ENCODE measurements at regions not wholly inside any gene's neighbourhood (a gene's known extent, or its start where the extent isn't known, plus 50 kb on each side); places are given as distances from the start of the nearest gene placed in this dataset.

DNA sequence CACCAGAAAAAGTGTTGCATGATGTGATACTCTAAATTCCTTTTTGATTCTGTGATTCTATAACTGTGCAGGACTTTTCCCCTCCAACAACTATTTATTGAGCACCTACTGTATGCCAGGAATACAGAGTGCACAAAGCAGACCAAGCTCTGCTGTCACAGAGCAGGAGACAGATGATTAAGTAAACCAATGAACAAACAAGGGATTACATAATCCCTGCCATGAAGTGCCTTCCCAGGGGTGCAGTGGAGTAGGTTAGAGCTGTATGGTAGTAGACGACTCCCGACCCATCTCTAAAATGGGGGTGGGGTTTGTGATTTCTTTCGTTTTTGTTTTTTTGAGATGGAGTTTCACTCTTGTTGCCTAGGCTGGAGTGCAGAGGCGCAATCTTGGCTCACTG, 213.9 kb downstream of the TBX5 start:
- Mint-ChIP-seq H3K36me3 (ENCODE audit: low read depth) (no peaks in the 10 kb centered on the region), H3K4me3 (no peak overlapping the region), H3K9me3 (peaks cover 4% of the 10 kb centered on the region), H3K27ac (no peak overlapping the region), H3K27me3 (ENCODE audit: low read depth, poor library complexity) (peaks cover 84% of the 10 kb centered on the region), H3K4me1 (no peaks in the 10 kb centered on the region)
- TF ChIP-seq CTCF (IDR thresholded peaks at IDR 0.05) = no peak
- DNase-seq = no peak

DNA sequence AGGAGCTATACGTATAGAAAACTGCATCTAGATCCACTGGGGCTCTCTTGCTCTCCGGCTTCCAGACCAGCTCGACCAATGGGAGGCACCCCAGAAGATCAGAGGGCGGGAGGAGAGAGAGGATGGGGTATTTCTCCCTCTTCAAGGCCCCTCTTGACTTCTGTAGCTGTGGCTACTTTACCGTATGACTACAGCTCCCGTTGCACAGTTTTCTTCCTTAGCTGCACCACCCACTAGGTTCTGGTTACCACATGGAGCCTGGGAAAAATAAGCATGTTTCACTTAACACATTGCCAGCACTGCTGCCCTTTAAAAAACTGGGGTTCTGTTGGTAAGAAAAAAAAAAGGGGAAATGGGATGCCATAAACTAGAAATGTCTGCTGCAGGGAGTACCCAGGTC, 214.4 kb downstream of the TBX5 start:
- no peak for TF ChIP-seq CTCF (IDR thresholded peaks at IDR 0.05)
- no peak for DNase-seq
- no peak overlapping the region for H3K4me3 Mint-ChIP-seq
- H3K4me1 Mint-ChIP-seq = no peaks in the 10 kb centered on the region
- H3K27me3 Mint-ChIP-seq (ENCODE audit: low read depth, poor library complexity) = peaks cover 84% of the 10 kb centered on the region
- peaks cover 4% of the 10 kb centered on the region for H3K9me3 Mint-ChIP-seq
- H3K27ac Mint-ChIP-seq = no peak overlapping the region
- H3K36me3 Mint-ChIP-seq (ENCODE audit: low read depth) = no peaks in the 10 kb centered on the region

DNA sequence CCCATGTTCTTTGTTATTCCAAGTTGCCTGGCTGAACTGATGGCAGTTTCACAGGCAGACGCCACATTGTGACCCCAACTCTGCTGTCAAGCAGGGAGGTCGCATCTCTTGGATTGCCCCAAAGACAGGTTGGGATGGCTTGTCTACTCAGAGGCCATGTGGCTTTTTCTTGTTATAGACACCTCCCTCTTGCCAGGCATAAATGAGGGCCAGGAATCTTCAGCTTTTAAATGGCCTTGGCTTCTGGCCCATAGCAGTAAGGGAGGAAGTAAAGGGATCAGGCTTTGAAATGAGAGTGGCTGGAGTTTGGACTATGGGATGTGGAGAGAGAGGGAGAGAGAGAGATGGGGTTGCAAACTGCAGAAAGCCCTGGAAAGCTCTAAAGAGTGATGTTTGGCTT, 215.0 kb downstream of the TBX5 start:
- no peak for TF ChIP-seq CTCF (IDR thresholded peaks at IDR 0.05)
- peaks cover 4% of the 10 kb centered on the region for H3K9me3 Mint-ChIP-seq
- H3K36me3 Mint-ChIP-seq (ENCODE audit: low read depth) = no peaks in the 10 kb centered on the region
- H3K27me3 Mint-ChIP-seq (ENCODE audit: low read depth, poor library complexity) = peaks cover 84% of the 10 kb centered on the region
- no peak overlapping the region for H3K4me3 Mint-ChIP-seq
- H3K4me1 Mint-ChIP-seq = no peaks in the 10 kb centered on the region
- no peak overlapping the region for H3K27ac Mint-ChIP-seq
- DNase-seq = no peak

DNA sequence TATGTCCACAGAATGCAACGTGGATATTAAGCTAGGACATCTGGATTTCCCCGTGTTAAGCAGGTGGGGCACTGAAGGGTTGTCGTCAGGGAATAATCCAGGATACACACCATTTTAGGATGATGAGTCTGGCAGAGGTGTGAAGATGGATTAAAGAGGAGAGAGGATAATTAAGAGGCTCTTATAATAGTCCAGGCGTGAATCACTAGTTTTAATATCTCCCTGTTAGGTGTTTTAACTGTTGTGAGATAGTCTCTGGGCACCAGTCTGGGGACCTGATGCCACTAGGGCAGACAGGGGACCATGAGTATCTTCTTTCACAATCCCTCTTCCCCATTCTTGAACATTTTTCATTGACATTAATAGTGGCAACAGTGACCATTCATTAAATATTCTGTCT, 216.7 kb downstream of the TBX5 start:
- H3K36me3 Mint-ChIP-seq (ENCODE audit: low read depth) = no peaks in the 10 kb centered on the region
- peaks cover 4% of the 10 kb centered on the region for H3K9me3 Mint-ChIP-seq
- TF ChIP-seq CTCF (IDR thresholded peaks at IDR 0.05) = no peak
- H3K27ac Mint-ChIP-seq = no peak overlapping the region
- DNase-seq = no peak
- H3K4me1 Mint-ChIP-seq = no peaks in the 10 kb centered on the region
- peaks cover 82% of the 10 kb centered on the region for H3K27me3 Mint-ChIP-seq (ENCODE audit: low read depth, poor library complexity)
- H3K4me3 Mint-ChIP-seq = no peak overlapping the region

GRCh38 chr12:114186241-114187002, 219.5 kb downstream of the TBX5 start:
- H3K27ac Mint-ChIP-seq = no peak overlapping the region
- no peak for TF ChIP-seq CTCF (IDR thresholded peaks at IDR 0.05)
- no peaks in the 10 kb centered on the region for H3K36me3 Mint-ChIP-seq (ENCODE audit: low read depth)
- no peaks in the 10 kb centered on the region for H3K4me1 Mint-ChIP-seq
- H3K9me3 Mint-ChIP-seq = peaks cover 4% of the 10 kb centered on the region
- DNase-seq = no peak
- no peak overlapping the region for H3K4me3 Mint-ChIP-seq
- H3K27me3 Mint-ChIP-seq (ENCODE audit: low read depth, poor library complexity) = peaks cover 79% of the 10 kb centered on the region

GRCh38 chr12:114185036-114185435, 218.9 kb upstream of the RBM19 start:
- no peak for DNase-seq
- peaks cover 83% of the 10 kb centered on the region for H3K27me3 Mint-ChIP-seq (ENCODE audit: low read depth, poor library complexity)
- H3K9me3 Mint-ChIP-seq = peaks cover 3% of the 10 kb centered on the region
- H3K27ac Mint-ChIP-seq = no peak overlapping the region
- no peak for TF ChIP-seq CTCF (IDR thresholded peaks at IDR 0.05)
- no peaks in the 10 kb centered on the region for H3K4me1 Mint-ChIP-seq
- H3K4me3 Mint-ChIP-seq = no peak overlapping the region
- H3K36me3 Mint-ChIP-seq (ENCODE audit: low read depth) = no peaks in the 10 kb centered on the region
